ENCODE measurements at regions not wholly inside any gene's neighbourhood (a gene's known extent, or its start where the extent isn't known, plus 50 kb on each side); places are given as distances from the start of the nearest gene placed in this dataset.

DNA sequence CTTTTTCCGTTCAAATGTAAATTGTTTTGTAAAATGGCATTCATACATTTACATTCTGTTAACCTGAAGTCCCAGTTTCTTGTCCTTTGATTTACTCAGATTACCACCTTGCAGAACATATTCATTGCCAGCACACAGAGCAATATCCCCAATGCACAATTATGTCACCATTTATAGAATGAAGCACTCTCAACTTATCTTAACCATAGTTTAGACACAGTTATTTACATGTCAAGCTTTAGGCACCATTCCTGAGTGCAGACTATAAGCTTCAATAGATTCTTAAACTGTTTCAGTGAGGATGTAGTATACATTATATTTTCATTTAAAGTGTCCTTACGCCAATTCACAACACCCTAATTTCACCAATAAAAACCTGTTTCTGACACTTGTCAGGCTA, 1977.9 kb downstream of the SUCLG1 start (continued):
- TF ChIP-seq, protein P1, sequence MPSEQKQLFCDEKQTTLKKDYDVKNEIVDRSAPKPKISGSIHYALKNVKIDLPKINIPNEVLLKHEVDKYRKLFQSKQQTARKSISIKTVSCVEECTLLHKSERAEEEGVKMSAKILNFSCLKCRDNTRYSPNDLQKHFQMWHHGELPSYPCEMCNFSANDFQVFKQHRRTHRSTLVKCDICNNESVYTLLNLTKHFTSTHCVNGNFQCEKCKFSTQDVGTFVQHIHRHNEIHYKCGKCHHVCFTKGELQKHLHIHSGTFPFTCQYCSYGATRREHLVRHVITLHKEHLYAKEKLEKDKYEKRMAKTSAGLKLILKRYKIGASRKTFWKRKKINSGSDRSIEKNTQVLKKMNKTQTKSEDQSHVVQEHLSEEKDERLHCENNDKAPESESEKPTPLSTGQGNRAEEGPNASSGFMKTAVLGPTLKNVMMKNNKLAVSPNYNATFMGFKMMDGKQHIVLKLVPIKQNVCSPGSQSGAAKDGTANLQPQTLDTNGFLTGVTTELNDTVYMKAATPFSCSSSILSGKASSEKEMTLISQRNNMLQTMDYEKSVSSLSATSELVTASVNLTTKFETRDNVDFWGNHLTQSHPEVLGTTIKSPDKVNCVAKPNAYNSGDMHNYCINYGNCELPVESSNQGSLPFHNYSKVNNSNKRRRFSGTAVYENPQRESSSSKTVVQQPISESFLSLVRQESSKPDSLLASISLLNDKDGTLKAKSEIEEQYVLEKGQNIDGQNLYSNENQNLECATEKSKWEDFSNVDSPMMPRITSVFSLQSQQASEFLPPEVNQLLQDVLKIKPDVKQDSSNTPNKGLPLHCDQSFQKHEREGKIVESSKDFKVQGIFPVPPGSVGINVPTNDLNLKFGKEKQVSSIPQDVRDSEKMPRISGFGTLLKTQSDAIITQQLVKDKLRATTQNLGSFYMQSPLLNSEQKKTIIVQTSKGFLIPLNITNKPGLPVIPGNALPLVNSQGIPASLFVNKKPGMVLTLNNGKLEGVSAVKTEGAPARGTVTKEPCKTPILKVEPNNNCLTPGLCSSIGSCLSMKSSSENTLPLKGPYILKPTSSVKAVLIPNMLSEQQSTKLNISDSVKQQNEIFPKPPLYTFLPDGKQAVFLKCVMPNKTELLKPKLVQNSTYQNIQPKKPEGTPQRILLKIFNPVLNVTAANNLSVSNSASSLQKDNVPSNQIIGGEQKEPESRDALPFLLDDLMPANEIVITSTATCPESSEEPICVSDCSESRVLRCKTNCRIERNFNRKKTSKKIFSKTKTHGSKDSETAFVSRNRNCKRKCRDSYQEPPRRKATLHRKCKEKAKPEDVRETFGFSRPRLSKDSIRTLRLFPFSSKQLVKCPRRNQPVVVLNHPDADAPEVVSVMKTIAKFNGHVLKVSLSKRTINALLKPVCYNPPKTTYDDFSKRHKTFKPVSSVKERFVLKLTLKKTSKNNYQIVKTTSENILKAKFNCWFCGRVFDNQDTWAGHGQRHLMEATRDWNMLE (tag by site-specific recombination; conservative IDR thresholded peaks at IDR 0.05; ENCODE audit: low read depth): no peak
- no peak for TF ChIP-seq MYNN (tag by site-specific recombination; IDR thresholded peaks at IDR 0.05; ENCODE audit: borderline replicate concordance)
- TF ChIP-seq ZNF174 (tag by site-specific recombination; IDR thresholded peaks at IDR 0.05): no peak
- TF ChIP-seq ZNF394 (tag by site-specific recombination; IDR thresholded peaks at IDR 0.05; ENCODE audit: borderline replicate concordance): no peak
- TF ChIP-seq, protein P2, sequence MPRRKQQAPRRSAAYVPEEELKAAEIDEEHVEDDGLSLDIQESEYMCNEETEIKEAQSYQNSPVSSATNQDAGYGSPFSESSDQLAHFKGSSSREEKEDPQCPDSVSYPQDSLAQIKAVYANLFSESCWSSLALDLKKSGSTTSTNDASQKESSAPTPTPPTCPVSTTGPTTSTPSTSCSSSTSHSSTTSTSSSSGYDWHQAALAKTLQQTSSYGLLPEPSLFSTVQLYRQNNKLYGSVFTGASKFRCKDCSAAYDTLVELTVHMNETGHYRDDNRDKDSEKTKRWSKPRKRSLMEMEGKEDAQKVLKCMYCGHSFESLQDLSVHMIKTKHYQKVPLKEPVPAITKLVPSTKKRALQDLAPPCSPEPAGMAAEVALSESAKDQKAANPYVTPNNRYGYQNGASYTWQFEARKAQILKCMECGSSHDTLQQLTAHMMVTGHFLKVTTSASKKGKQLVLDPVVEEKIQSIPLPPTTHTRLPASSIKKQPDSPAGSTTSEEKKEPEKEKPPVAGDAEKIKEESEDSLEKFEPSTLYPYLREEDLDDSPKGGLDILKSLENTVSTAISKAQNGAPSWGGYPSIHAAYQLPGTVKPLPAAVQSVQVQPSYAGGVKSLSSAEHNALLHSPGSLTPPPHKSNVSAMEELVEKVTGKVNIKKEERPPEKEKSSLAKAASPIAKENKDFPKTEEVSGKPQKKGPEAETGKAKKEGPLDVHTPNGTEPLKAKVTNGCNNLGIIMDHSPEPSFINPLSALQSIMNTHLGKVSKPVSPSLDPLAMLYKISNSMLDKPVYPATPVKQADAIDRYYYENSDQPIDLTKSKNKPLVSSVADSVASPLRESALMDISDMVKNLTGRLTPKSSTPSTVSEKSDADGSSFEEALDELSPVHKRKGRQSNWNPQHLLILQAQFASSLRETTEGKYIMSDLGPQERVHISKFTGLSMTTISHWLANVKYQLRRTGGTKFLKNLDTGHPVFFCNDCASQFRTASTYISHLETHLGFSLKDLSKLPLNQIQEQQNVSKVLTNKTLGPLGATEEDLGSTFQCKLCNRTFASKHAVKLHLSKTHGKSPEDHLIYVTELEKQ (tag by site-specific recombination; IDR thresholded peaks at IDR 0.05; ENCODE audit: borderline replicate concordance): no peak
- TF ChIP-seq ZNF433 (tag by site-specific recombination; IDR thresholded peaks at IDR 0.05; ENCODE audit: low read depth): no peak

DNA sequence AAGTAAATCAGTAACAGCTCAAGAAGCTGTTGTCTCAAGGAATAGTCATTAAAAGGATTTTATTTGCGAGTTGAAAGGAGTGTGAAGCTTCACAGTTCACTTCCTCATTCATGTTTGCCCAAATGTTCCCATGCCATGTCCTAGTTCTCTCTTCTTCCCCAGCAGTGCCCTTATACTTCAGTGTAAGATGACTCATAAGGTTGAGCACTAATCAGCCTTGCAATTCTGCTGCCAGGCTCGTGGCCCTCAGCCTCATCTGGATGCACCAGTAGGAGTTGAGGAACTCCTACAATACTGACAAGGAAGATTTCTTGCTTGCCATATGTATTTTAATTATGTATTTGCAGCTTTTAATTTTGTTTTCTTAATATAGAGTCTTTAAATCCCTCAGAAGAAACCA, 1980.4 kb downstream of the SUCLG1 start:
- CTCF ChIA-PET: interaction anchor here (0.6 kb wide), 2 partner anchors 9 to 196 kb away, joined by 3 read pairs; no protein-coding TSS in a partner anchor
- no peak for TF ChIP-seq ZNF670 (tag by site-specific recombination; IDR thresholded peaks at IDR 0.05; ENCODE audit: low read depth)
- TF ChIP-seq, protein P3, sequence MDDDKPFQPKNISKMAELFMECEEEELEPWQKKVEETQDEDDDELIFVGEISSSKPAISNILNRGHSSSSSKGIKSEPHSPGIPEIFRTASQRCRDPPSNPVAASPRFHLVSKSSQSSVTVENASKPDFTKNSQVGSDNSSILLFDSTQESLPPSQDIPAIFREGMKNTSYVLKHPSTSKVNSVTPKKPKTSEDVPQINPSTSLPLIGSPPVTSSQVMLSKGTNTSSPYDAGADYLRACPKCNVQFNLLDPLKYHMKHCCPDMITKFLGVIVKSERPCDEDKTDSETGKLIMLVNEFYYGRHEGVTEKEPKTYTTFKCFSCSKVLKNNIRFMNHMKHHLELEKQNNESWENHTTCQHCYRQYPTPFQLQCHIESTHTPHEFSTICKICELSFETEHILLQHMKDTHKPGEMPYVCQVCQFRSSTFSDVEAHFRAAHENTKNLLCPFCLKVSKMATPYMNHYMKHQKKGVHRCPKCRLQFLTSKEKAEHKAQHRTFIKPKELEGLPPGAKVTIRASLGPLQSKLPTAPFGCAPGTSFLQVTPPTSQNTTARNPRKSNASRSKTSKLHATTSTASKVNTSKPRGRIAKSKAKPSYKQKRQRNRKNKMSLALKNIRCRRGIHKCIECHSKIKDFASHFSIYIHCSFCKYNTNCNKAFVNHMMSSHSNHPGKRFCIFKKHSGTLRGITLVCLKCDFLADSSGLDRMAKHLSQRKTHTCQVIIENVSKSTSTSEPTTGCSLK (tag by site-specific recombination; IDR thresholded peaks at IDR 0.05): no peak
- TF ChIP-seq ZNF530 (tag by site-specific recombination; IDR thresholded peaks at IDR 0.05; ENCODE audit: low read depth): no peak
- no peak for TF ChIP-seq KLF1 (tag by site-specific recombination; IDR thresholded peaks at IDR 0.05)
- no peak for TF ChIP-seq ZNF324 (tag by site-specific recombination; IDR thresholded peaks at IDR 0.05)
- no peak for TF ChIP-seq ZNF610 (tag by site-specific recombination; IDR thresholded peaks at IDR 0.05; ENCODE audit: borderline replicate concordance)
- TF ChIP-seq, protein P4, sequence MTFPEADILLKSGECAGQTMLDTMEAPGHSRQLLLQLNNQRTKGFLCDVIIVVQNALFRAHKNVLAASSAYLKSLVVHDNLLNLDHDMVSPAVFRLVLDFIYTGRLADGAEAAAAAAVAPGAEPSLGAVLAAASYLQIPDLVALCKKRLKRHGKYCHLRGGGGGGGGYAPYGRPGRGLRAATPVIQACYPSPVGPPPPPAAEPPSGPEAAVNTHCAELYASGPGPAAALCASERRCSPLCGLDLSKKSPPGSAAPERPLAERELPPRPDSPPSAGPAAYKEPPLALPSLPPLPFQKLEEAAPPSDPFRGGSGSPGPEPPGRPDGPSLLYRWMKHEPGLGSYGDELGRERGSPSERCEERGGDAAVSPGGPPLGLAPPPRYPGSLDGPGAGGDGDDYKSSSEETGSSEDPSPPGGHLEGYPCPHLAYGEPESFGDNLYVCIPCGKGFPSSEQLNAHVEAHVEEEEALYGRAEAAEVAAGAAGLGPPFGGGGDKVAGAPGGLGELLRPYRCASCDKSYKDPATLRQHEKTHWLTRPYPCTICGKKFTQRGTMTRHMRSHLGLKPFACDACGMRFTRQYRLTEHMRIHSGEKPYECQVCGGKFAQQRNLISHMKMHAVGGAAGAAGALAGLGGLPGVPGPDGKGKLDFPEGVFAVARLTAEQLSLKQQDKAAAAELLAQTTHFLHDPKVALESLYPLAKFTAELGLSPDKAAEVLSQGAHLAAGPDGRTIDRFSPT (tag by site-specific recombination; IDR thresholded peaks at IDR 0.05): no peak
- no peak for TF ChIP-seq ZNF10 (tag by site-specific recombination; IDR thresholded peaks at IDR 0.05)
- TF ChIP-seq ZNF24 (tag by site-specific recombination; IDR thresholded peaks at IDR 0.05): no peak
- TF ChIP-seq, protein P5, sequence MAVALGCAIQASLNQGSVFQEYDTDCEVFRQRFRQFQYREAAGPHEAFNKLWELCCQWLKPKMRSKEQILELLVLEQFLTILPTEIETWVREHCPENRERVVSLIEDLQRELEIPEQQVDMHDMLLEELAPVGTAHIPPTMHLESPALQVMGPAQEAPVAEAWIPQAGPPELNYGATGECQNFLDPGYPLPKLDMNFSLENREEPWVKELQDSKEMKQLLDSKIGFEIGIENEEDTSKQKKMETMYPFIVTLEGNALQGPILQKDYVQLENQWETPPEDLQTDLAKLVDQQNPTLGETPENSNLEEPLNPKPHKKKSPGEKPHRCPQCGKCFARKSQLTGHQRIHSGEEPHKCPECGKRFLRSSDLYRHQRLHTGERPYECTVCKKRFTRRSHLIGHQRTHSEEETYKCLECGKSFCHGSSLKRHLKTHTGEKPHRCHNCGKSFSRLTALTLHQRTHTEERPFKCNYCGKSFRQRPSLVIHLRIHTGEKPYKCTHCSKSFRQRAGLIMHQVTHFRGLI (tag by site-specific recombination; IDR thresholded peaks at IDR 0.05): no peak
- TF ChIP-seq ZNF544 (tag by site-specific recombination; IDR thresholded peaks at IDR 0.05): no peak
- no peak for TF ChIP-seq ZNF514 (tag by site-specific recombination; IDR thresholded peaks at IDR 0.05)
- no peak for TF ChIP-seq ZNF623 (tag by site-specific recombination; IDR thresholded peaks at IDR 0.05)
- TF ChIP-seq ZNF37A (tag by site-specific recombination; IDR thresholded peaks at IDR 0.05): no peak
- no peak for TF ChIP-seq ZNF266 (tag by site-specific recombination; IDR thresholded peaks at IDR 0.05; ENCODE audit: low read depth)
- POLR2A ChIA-PET: no interaction called here
- Histone ChIP-seq H3K27ac (ENCODE audit: extremely low read depth, low read depth, low read length) (no peak overlapping the region), H3K4me1 (ENCODE audit: control insufficient read depth, insufficient read depth, low read length) (no peaks in the 10 kb centered on the region), H3K36me3 (ENCODE audit: control insufficient read depth in 2 of 2, insufficient read depth in 1 of 2, low read length in 2 of 2) (no peaks in the 10 kb centered on the region), H3K4me3 (ENCODE audit: low read depth, low read length) (no peak overlapping the region), H3K9me3 (ENCODE audit: control insufficient read depth, insufficient read depth, low read depth, low read length) (no peaks in the 10 kb centered on the region)

All from HEK293 (cell line).